Suprapubic skin (tissue), 4 donors: ENCODE measurements at regions not wholly inside any gene's neighbourhood (a gene's known extent, or its start where the extent isn't known, plus 50 kb on each side); places are given as distances from the start of the nearest gene placed in this dataset.

Experiments
- DNase-seq, 2 donors: peaks; one replicate each; pipeline ENCODE4 v3.0.0-alpha.2; 2019; ENCODE audit warnings: low spot score in 2 of 2
- H3K27ac ChIP-seq: fragments of 200-600 bp; sonication (generic); one replicate; pipeline ENCODE4 v1.5.1; 2019
- H3K27me3 ChIP-seq: fragments of 200-600 bp; sonication (generic); one replicate; pipeline ENCODE4 v1.5.1; 2019
- H3K36me3 ChIP-seq: fragments of 200-600 bp; sonication (generic); one replicate; pipeline ENCODE4 v1.5.1; 2019
- H3K4me1 ChIP-seq: fragments of 200-600 bp; sonication (generic); one replicate; pipeline ENCODE4 v1.5.1; 2019
- H3K4me3 ChIP-seq: fragments of 200-600 bp; sonication (generic); one replicate; pipeline ENCODE4 v1.5.1; 2019; ENCODE audit warnings: mild to moderate bottlenecking
- H3K9me3 ChIP-seq: fragments of 200-600 bp; sonication (generic); one replicate; pipeline ENCODE4 v1.5.1; 2019
- EP300 ChIP-seq: sonication (generic); formaldehyde crosslinking; IDR thresholded peaks from one replicate; pipeline ENCODE4 v1.6.1; 2017; ENCODE audit warnings: antibody characterized with exemption
- POLR2A ChIP-seq, 2 donors: fragments of 450-650 bp; IDR thresholded peaks; one replicate each; pipeline ENCODE4 v1.6.1; 2017; ENCODE audit warnings: antibody characterized with exemption in 2 of 2, mild to moderate bottlenecking in 2 of 2, moderate library complexity in 2 of 2
- POLR2AphosphoS5 ChIP-seq, 3 donors: sonication (generic); formaldehyde crosslinking; IDR thresholded peaks; one replicate each; pipeline ENCODE4 v1.6.1; 2017; ENCODE audit warnings: antibody characterized with exemption in 3 of 3
- WGBS: methylation state at CpG from one replicate; pipeline ENCODE4 v1.1.5; 2018; 5-methylcytosine and 5-hydroxymethylcytosine counted together
- TF ChIP-seq, protein P1 (sequence below), 2 donors: fragments of 200-600 bp in 1 of 2; fragments of 450-650 bp in 1 of 2; sonication (generic) in 1 of 2; IDR thresholded peaks; one replicate each; pipeline ENCODE4 v1.5.1; 2016 to 2019; ENCODE audit warnings: antibody characterized with exemption in 2 of 2, mild to moderate bottlenecking in 1 of 2, moderate library complexity in 1 of 2

DNA sequence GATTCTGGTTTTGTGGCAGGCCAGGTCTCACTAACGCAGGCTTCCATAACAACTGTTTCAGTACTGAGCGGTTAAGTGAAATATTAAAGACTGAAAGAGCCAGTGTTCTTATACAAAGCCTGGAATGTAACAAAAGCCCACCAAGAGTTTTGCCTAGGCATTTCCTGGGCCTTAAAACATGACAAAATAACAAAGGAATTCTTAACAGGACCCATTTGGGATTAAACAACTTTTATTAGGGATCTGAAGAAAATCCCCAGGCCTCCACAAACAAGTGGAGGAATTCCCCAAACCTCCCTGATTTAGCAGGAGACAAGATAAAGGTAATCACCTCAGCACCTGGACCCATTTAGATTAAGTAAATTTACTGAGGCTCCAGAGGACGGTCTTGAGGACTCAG is 799.7 kb upstream of the SPRY2 start:
- Histone ChIP-seq H3K9me3 (no peaks in the 10 kb centered on the region), H3K27ac (no peak overlapping the region), H3K36me3 (no peaks in the 10 kb centered on the region), H3K27me3 (no peaks in the 10 kb centered on the region), H3K4me3 (no peak overlapping the region), H3K4me1 (no peaks in the 10 kb centered on the region)
- 66% methylated on average over 3 of the region's 3 CpGs for WGBS
- no peak for DNase-seq
- TF ChIP-seq, protein P1, sequence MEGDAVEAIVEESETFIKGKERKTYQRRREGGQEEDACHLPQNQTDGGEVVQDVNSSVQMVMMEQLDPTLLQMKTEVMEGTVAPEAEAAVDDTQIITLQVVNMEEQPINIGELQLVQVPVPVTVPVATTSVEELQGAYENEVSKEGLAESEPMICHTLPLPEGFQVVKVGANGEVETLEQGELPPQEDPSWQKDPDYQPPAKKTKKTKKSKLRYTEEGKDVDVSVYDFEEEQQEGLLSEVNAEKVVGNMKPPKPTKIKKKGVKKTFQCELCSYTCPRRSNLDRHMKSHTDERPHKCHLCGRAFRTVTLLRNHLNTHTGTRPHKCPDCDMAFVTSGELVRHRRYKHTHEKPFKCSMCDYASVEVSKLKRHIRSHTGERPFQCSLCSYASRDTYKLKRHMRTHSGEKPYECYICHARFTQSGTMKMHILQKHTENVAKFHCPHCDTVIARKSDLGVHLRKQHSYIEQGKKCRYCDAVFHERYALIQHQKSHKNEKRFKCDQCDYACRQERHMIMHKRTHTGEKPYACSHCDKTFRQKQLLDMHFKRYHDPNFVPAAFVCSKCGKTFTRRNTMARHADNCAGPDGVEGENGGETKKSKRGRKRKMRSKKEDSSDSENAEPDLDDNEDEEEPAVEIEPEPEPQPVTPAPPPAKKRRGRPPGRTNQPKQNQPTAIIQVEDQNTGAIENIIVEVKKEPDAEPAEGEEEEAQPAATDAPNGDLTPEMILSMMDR (IDR thresholded peaks at IDR 0.05) = no peak
- TF ChIP-seq POLR2A (IDR thresholded peaks at IDR 0.05) (no peak), EP300 (no peak), POLR2AphosphoS5 (IDR thresholded peaks at IDR 0.05) (no peak)

DNA sequence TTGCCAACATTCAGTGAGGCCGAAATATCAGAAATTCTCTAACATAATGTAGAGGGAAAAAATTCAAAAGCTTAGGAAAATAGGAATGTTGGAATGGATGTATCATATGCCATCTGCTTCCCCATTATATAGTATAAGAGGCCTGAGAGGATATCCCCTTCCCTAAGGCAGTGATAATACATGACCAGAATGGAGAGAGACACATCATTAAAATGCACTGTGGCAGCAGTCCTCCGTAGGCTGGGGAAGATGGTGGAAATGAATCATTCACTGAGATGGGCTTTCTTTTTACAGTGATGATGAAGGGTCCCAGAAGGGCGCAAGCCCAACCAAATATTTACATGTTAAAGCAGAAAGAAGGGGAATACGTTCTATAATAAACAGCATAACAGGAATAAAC is 799.1 kb upstream of the SPRY2 start:
- TF ChIP-seq EP300 (no peak), POLR2A (IDR thresholded peaks at IDR 0.05) (no peak), POLR2AphosphoS5 (IDR thresholded peaks at IDR 0.05) (no peak)
- TF ChIP-seq, protein P1 (IDR thresholded peaks at IDR 0.05) = no peak
- DNase-seq = no peak
- 57% methylated on average over 4 of the region's 4 CpGs for WGBS
- Histone ChIP-seq H3K27me3 (no peaks in the 10 kb centered on the region), H3K4me3 (no peak overlapping the region), H3K4me1 (no peaks in the 10 kb centered on the region), H3K9me3 (no peaks in the 10 kb centered on the region), H3K27ac (no peak overlapping the region), H3K36me3 (no peaks in the 10 kb centered on the region)

DNA sequence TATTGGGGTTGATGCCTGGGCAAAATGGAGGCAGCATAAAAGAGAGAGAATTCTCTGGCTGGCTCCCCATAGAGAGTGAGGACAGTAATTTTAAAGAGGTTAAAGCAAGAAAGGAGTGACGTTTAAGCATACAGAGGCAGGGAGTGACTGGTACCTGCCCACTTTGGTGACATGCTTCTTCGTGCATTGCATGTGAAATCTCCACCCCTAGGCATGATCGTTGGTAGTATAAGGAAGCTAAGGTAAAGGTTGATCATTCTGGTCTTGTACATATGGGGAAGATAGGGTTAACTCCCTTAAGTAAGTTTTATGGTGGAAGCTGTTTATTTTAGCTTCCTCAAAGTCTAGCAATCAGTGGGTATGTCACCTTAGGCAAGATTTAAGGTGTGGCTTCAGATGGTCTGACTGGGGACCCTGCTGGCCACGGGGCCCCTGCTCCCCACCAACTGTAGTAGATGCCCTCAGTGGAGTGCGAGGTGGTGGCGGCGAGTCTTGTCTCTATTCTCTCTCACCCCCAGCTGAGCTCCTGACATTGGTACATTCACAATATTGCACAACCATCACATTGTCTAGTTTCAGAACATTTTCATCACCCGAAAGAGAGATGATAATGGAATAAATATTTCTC is 797.5 kb upstream of the SPRY2 start:
- WGBS = 78% methylated on average over 8 of the region's 8 CpGs
- no peaks in the 10 kb centered on the region for H3K36me3 ChIP-seq

DNA sequence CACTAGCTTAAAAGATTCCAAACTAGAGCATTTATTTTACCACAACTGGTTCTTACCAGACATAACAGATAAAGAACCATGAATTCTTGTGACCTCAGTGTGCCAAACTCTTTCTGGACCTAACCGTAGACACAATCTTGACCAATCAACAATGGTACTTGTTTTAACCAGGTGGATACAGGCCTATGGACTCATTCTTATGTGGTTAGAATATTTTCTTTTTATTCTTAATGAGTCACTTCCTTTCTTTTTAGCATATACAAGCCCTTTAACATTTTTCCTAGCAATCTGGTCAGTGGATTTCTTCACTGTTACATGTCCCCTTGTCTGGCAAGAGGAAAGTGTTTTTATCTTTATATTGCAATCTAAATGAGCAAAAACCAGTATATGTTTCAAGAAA is 792.1 kb upstream of the SPRY2 start:
- no peak overlapping the region for H3K4me3 ChIP-seq
- H3K9me3 ChIP-seq = no peaks in the 10 kb centered on the region
- no peaks in the 10 kb centered on the region for H3K4me1 ChIP-seq
- 95% methylated on average over 1 of the region's 1 CpG for WGBS
- no peak for TF ChIP-seq EP300
- TF ChIP-seq POLR2A (IDR thresholded peaks at IDR 0.05) = no peak
- no peak for TF ChIP-seq POLR2AphosphoS5 (IDR thresholded peaks at IDR 0.05)
- TF ChIP-seq, protein P1 (IDR thresholded peaks at IDR 0.05) = no peak
- DNase-seq = no peak
- no peak overlapping the region for H3K27ac ChIP-seq
- no peaks in the 10 kb centered on the region for H3K27me3 ChIP-seq
- no peaks in the 10 kb centered on the region for H3K36me3 ChIP-seq

More for the DNA sequence above, 797.5 kb upstream of the SPRY2 start:
- DNase-seq = no peak
- no peaks in the 10 kb centered on the region for H3K27me3 ChIP-seq
- no peaks in the 10 kb centered on the region for H3K9me3 ChIP-seq
- H3K4me1 ChIP-seq = no peaks in the 10 kb centered on the region
- no peak overlapping the region for H3K27ac ChIP-seq
- H3K4me3 ChIP-seq = no peak overlapping the region
- TF ChIP-seq EP300 = no peak
- TF ChIP-seq POLR2A (IDR thresholded peaks at IDR 0.05) = no peak

DNA sequence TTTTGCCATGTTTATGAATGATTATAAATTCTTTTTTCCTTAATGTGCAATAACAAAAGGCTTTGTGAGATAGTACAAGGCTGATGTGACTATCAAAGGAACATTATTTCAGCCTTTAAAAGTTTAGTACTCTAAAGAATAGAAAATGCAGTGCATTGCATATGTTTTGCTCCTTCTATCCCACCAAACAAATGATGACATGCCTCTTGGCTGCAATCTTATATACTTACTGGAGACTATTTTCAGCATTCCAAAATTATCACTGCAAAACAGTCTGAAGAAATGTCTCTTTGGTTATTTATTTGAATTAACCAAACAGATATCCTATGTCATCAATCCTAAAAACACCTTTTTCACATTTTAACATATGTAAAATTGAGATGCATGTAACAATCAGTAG is 776.5 kb upstream of the SPRY2 start:
- H3K36me3 ChIP-seq = no peaks in the 10 kb centered on the region
- H3K4me1 ChIP-seq = no peaks in the 10 kb centered on the region
- DNase-seq = no peak
- no peak overlapping the region for H3K4me3 ChIP-seq
- H3K9me3 ChIP-seq = no peaks in the 10 kb centered on the region
- H3K27ac ChIP-seq = no peak overlapping the region
- no peaks in the 10 kb centered on the region for H3K27me3 ChIP-seq
- TF ChIP-seq POLR2AphosphoS5 (IDR thresholded peaks at IDR 0.05) = no peak
- TF ChIP-seq POLR2A (IDR thresholded peaks at IDR 0.05) = no peak
- no peak for TF ChIP-seq EP300
- TF ChIP-seq, protein P1 (IDR thresholded peaks at IDR 0.05) = no peak
